ENCODE measurements at regions not wholly inside any gene's neighbourhood (a gene's known extent, or its start where the extent isn't known, plus 50 kb on each side); places are given as distances from the start of the nearest gene placed in this dataset.

DNA sequence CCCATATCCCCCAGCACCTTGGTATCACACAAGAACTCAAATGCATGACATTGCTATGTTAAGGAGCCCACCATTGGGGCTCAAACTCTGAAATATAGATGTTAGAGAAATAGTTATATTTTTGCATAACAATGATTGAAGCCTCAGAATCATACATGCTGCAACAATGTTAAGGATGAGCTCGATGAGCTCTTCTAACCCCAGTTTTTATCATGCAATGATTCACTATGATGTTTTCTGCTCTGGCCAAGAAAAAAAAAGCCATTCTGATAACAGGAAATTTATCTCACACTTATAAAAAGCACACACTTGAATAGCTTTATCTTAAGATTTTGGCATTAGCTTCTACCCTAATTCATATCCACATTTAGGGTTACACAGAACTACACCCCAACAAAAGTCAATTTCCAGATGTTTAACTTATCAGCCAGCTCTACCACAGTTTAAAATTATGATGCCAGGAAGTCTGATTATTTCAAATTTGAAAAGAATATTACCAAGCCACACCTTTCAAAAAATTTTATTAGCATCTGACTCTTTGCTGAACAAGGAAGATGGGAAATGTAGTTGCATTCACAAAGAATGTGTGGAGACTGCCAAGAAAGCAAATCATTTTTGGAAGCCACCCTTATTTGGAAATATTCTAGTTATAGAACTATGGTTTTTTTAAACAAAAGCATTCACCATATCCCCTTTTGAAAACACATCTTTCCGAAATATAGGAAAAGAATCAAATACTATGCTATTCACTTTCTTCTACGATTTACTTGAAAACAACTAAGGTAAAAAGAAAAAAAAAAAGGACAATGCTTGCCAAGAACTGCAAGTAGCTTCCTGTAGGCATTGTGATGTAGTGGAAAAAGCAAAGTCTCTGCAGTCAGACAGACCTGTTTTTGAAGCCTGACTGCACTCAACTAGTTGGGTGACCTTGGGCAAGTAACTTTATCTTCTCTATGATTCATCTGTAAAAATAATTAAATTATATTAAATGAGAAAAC is 100.8 kb upstream of the PLS3 start:
- ATAC-seq, result no peak
- Histone ChIP-seq H3K27me3 (peaks cover 0 to 14% (median 0%) of the 10 kb centered on the region in 3 donors), H3K4me3 (no peak overlapping the region), H3K9me3 (no peaks in the 10 kb centered on the region), H3K36me3 (no peaks in the 10 kb centered on the region), H3K4me1 (no peaks in the 10 kb centered on the region), H3K27ac (peak overlapping the region in 2 of 4 donors; percentile 31 to 47)
- TF ChIP-seq, protein P1, sequence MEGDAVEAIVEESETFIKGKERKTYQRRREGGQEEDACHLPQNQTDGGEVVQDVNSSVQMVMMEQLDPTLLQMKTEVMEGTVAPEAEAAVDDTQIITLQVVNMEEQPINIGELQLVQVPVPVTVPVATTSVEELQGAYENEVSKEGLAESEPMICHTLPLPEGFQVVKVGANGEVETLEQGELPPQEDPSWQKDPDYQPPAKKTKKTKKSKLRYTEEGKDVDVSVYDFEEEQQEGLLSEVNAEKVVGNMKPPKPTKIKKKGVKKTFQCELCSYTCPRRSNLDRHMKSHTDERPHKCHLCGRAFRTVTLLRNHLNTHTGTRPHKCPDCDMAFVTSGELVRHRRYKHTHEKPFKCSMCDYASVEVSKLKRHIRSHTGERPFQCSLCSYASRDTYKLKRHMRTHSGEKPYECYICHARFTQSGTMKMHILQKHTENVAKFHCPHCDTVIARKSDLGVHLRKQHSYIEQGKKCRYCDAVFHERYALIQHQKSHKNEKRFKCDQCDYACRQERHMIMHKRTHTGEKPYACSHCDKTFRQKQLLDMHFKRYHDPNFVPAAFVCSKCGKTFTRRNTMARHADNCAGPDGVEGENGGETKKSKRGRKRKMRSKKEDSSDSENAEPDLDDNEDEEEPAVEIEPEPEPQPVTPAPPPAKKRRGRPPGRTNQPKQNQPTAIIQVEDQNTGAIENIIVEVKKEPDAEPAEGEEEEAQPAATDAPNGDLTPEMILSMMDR (IDR thresholded peaks at IDR 0.05 in 4 of 5, conservative IDR thresholded peaks at IDR 0.05 in 1 of 5), result no peak
- TF ChIP-seq POLR2A (IDR thresholded peaks at IDR 0.05), result no peak
- DNase-seq, result no peak
- in situ Hi-C loops (cut with MboI; ENCODE audit: low sequenced_read_pairs in 4 of 4), result no loop called here
- intact Hi-C loops (cut with DNase I; ENCODE audit: low total_unique reads), result no loop called here

GRCh38 chrX:115462406-115462805 is 98.6 kb upstream of the PLS3 start:
- Histone ChIP-seq H3K27me3 (peaks cover 0 to 6% (median 0%) of the 10 kb centered on the region in 3 donors), H3K4me1 (no peaks in the 10 kb centered on the region), H3K4me3 (no peak overlapping the region), H3K27ac (no peak overlapping the region), H3K36me3 (no peaks in the 10 kb centered on the region), H3K9me3 (no peaks in the 10 kb centered on the region)
- no peak for ATAC-seq
- no peak for DNase-seq
- in situ Hi-C loops (cut with MboI; ENCODE audit: low sequenced_read_pairs in 4 of 4), result no loop called here
- intact Hi-C loops (cut with DNase I; ENCODE audit: low total_unique reads), result no loop called here
- TF ChIP-seq, protein P1 (IDR thresholded peaks at IDR 0.05 in 4 of 5, conservative IDR thresholded peaks at IDR 0.05 in 1 of 5), result no peak
- TF ChIP-seq POLR2A (IDR thresholded peaks at IDR 0.05), result no peak

DNA sequence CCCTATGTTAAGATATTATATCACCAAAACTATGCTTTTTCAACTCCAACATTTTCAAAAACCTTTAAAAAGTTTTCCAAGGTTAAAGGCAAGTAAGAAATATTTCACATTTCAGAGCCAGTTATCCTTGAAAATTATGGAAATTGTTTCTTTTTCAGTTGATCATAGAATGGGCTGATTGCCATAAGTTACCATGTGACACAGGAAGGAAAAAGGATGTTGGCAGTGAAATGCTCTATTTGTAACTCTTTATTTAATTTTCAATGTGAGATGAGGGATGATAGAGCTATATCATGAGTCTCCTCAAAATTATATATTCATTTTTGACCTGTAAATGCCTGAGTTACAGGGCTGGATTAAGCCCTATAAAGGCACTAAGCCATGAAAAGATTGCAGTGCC is 93.0 kb upstream of the PLS3 start:
- peaks cover 0 to 5% (median 0%) of the 10 kb centered on the region in 3 donors for H3K27me3 ChIP-seq
- ATAC-seq, result no peak
- intact Hi-C loops (cut with DNase I; ENCODE audit: low total_unique reads), result no loop called here
- no peaks in the 10 kb centered on the region for H3K9me3 ChIP-seq
- H3K27ac ChIP-seq, result no peak overlapping the region
- in situ Hi-C loops (cut with MboI; ENCODE audit: low sequenced_read_pairs in 4 of 4), result no loop called here
- no peaks in the 10 kb centered on the region for H3K4me1 ChIP-seq
- no peak overlapping the region for H3K4me3 ChIP-seq
- H3K36me3 ChIP-seq, result no peaks in the 10 kb centered on the region
- TF ChIP-seq, protein P1 (IDR thresholded peaks at IDR 0.05 in 4 of 5, conservative IDR thresholded peaks at IDR 0.05 in 1 of 5), result no peak
- no peak for DNase-seq

DNA sequence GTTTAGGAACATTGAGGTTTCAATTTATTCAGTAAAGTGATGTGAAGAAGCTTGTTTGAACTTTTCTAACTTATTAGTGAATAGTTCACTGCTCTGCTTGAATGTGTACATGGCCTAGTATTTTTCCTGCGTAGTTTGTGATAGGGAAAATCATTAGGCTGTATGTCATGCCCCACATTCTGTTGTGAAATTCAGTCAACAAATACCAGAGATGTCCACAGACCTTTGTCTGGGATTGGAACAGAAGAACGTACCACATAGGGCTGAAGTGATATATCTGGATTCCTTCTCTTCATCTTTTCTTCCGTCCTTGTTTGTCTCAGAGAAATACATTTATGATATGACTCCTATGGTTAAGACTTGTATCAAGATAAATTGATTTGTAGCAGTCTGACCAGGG is 88.8 kb upstream of the PLS3 start:
- Histone ChIP-seq H3K4me3 (no peak overlapping the region), H3K27me3 (peaks cover 0 to 5% (median 0%) of the 10 kb centered on the region in 3 donors), H3K36me3 (no peaks in the 10 kb centered on the region), H3K27ac (no peak overlapping the region), H3K9me3 (no peaks in the 10 kb centered on the region), H3K4me1 (no peaks in the 10 kb centered on the region)
- no peak for DNase-seq
- intact Hi-C loops (cut with DNase I; ENCODE audit: low total_unique reads) (no loop called here), in situ Hi-C loops (cut with MboI; ENCODE audit: low sequenced_read_pairs in 4 of 4) (no loop called here)
- TF ChIP-seq, protein P1 (IDR thresholded peaks at IDR 0.05 in 4 of 5, conservative IDR thresholded peaks at IDR 0.05 in 1 of 5), result no peak
- TF ChIP-seq POLR2A (IDR thresholded peaks at IDR 0.05), result no peak
- no peak for ATAC-seq
